22Rv1 (cell line): ENCODE measurements at regions not wholly inside any gene's neighbourhood (a gene's known extent, or its start where the extent isn't known, plus 50 kb on each side); places are given as distances from the start of the nearest gene placed in this dataset.

Experiments
- CTCF ChIP-seq: fragments of 450-650 bp; IDR thresholded peaks from 2 replicates; pipeline ENCODE4 v1.5.1; 2017; ENCODE audit warnings: mild to moderate bottlenecking
- ZFX ChIP-seq: fragments of 450-650 bp; IDR thresholded peaks from 2 replicates; pipeline ENCODE4 v1.6.1; 2017; ENCODE audit warnings: antibody characterized with exemption, borderline replicate concordance

- no peak for TF ChIP-seq CTCF
- no peak for TF ChIP-seq ZFX
These were observed 235.2 kb upstream of the CDH5 start for GRCh38 chr16:66131156-66131807.
